ENCODE measurements at regions not wholly inside any gene's neighbourhood (a gene's known extent, or its start where the extent isn't known, plus 50 kb on each side); places are given as distances from the start of the nearest gene placed in this dataset.

DNA sequence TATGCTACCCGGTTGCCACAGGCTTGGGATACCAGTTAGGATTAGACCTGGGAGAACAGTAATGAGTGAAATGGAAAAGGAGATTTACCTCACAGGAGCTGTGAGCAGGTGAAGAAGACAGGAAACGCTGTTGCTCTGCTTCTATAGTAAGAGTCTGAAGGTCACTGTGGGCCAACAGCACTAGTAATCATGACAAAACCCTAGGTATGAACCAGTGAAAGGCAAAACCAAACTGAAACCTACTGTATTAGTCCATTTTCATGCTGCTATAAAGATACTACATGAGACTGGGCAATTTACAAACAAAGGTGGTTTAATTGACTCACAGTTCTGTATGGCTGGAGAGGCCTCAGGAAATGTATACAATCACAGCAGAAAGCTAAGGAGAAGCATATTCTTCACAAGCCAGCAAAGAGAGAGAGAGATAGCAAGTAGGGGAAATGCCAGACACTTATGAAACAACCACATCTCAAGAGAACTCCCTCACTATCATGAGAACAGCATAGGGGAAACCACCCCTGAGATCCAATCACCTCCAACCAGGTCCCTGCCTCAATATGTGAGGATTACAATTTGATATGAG is 736.7 kb upstream of the INTU start:
- 5% methylated on average over 2 of the region's 2 CpGs for WGBS (ENCODE audit: low lambda C conversion rate)
- Histone ChIP-seq H3K79me2 (ENCODE audit: insufficient read depth, low read length) (no peaks in the 10 kb centered on the region), H3K4me3 (replicated peaks in 1 of 3; ENCODE audit: insufficient read depth in 1 of 3, low read depth in 2 of 3, low read length in 3 of 3) (no peak overlapping the region), H3K4me2 (ENCODE audit: low read depth, low read length) (no peak overlapping the region), H3K4me1 (ENCODE audit: insufficient read depth, low read length) (no peaks in the 10 kb centered on the region), H2AFZ (ENCODE audit: low read length) (no peak overlapping the region), H3K27me3 (ENCODE audit: control insufficient read depth in 1 of 2, insufficient read depth in 2 of 2, low read length in 2 of 2) (no peaks in the 10 kb centered on the region), H3K36me3 (replicated peaks in 1 of 2; ENCODE audit: control insufficient read depth in 1 of 2, insufficient read depth in 2 of 2, low read length in 2 of 2) (no peaks in the 10 kb centered on the region), H3K9me3 (ENCODE audit: low read length) (peaks cover 57% of the 10 kb centered on the region), H3K27ac (ENCODE audit: extremely low read length, insufficient read depth, low read length) (no peak overlapping the region), H4K20me1 (ENCODE audit: insufficient read depth, low read length) (no peaks in the 10 kb centered on the region), H3K9ac (ENCODE audit: insufficient read depth, low read depth, low read length) (no peak overlapping the region)
- no peak for FAIRE-seq
- no TSS peak for BruUV-seq (replicated peaks)
- in situ Hi-C loops (cut with HindIII; ENCODE audit: extremely low pct_ligation_motif_present, low pct_unique_long_range_greater_than_20kb), result no loop called here
- CTCF ChIA-PET (ENCODE audit: low intra/inter-chr PET ratio, low total read pairs), result no interaction called here
- no peak for ATAC-seq
- TF ChIP-seq HNF4A (CRISPR knock-in tag; IDR thresholded peaks at IDR 0.05) (no peak), ZNF674 (CRISPR knock-in tag; IDR thresholded peaks at IDR 0.05; ENCODE audit: low read depth) (no peak), KLF6 (CRISPR knock-in tag; IDR thresholded peaks at IDR 0.05) (no peak), ZNF33A (CRISPR knock-in tag; IDR thresholded peaks at IDR 0.05; ENCODE audit: borderline replicate concordance) (no peak), ZBTB38 (CRISPR knock-in tag; IDR thresholded peaks at IDR 0.05) (no peak), TARDBP (CRISPR knock-in tag; IDR thresholded peaks at IDR 0.05) (no peak), ZNF224 (CRISPR knock-in tag; IDR thresholded peaks at IDR 0.05) (no peak), ZNF12 (CRISPR knock-in tag; IDR thresholded peaks at IDR 0.05) (no peak), ZNF331 (CRISPR knock-in tag; IDR thresholded peaks at IDR 0.05) (no peak), JUND (CRISPR knock-in tag; IDR thresholded peaks at IDR 0.05) (no peak), YEATS4 (CRISPR knock-in tag; IDR thresholded peaks at IDR 0.05; ENCODE audit: borderline replicate concordance) (no peak)
- TF ChIP-seq, protein P1, sequence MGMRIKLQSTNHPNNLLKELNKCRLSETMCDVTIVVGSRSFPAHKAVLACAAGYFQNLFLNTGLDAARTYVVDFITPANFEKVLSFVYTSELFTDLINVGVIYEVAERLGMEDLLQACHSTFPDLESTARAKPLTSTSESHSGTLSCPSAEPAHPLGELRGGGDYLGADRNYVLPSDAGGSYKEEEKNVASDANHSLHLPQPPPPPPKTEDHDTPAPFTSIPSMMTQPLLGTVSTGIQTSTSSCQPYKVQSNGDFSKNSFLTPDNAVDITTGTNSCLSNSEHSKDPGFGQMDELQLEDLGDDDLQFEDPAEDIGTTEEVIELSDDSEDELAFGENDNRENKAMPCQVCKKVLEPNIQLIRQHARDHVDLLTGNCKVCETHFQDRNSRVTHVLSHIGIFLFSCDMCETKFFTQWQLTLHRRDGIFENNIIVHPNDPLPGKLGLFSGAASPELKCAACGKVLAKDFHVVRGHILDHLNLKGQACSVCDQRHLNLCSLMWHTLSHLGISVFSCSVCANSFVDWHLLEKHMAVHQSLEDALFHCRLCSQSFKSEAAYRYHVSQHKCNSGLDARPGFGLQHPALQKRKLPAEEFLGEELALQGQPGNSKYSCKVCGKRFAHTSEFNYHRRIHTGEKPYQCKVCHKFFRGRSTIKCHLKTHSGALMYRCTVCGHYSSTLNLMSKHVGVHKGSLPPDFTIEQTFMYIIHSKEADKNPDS (CRISPR knock-in tag; IDR thresholded peaks at IDR 0.05), result no peak
- TF ChIP-seq, protein P2, sequence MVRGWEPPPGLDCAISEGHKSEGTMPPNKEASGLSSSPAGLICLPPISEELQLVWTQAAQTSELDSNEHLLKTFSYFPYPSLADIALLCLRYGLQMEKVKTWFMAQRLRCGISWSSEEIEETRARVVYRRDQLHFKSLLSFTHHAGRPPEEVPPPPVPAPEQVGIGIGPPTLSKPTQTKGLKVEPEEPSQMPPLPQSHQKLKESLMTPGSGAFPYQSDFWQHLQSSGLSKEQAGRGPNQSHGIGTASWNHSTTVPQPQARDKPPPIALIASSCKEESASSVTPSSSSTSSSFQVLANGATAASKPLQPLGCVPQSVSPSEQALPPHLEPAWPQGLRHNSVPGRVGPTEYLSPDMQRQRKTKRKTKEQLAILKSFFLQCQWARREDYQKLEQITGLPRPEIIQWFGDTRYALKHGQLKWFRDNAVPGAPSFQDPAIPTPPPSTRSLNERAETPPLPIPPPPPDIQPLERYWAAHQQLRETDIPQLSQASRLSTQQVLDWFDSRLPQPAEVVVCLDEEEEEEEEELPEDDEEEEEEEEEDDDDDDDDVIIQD (CRISPR knock-in tag; IDR thresholded peaks at IDR 0.05; ENCODE audit: low read depth), result no peak
- no peak for DNase-seq (ENCODE audit: low spot score)
- POLR2A ChIA-PET, result no interaction called here
- intact Hi-C loops (cut with micrococcal nuclease; ENCODE audit: unreplicated experiment), result no loop called here
